Stimulated activated CD8-positive, alpha-beta memory T cell treated with anti-CD3 and anti-CD28 coated beads, Interleukin-7, amount 100 ng/mL, for 24 hours (primary cell): ENCODE measurements at regions not wholly inside any gene's neighbourhood (a gene's known extent, or its start where the extent isn't known, plus 50 kb on each side); places are given as distances from the start of the nearest gene placed in this dataset.

ENCODE experiments used
- DNase-seq: peaks from one replicate; pipeline ENCODE4 v3.0.0-alpha.2; 2020; ENCODE audit warnings: low read depth

- no peak for DNase-seq
These were observed 651.6 kb downstream of the NPHP4 start for GRCh38 chr1:5340560-5341130.

- no peak for DNase-seq
These were observed 653.8 kb downstream of the NPHP4 start for GRCh38 chr1:5338466-5338865.

- DNase-seq, result no peak
These were observed 658.9 kb downstream of the NPHP4 start for GRCh38 chr1:5333291-5333690.

DNA sequence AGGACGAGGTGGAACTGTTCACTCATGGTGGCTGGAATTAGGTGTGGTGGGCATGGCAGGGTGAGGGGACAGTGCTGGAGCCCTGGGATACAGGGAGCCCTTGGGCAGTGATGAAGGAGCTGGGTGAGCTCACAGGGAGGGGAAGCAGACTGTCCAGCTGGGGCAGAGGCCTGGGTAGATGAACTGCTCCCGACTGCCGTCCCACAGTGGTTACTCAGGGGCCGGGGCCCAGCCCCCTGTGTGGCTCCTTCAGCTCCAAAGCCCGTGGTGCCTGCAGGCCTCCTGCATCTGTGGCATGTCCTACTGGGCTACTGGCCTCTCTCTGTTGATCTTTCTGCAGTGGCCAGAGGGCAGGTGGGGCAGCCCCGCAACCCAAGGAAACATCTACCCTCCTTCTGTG is 661.1 kb downstream of the NPHP4 start:
- no peak for DNase-seq

DNA sequence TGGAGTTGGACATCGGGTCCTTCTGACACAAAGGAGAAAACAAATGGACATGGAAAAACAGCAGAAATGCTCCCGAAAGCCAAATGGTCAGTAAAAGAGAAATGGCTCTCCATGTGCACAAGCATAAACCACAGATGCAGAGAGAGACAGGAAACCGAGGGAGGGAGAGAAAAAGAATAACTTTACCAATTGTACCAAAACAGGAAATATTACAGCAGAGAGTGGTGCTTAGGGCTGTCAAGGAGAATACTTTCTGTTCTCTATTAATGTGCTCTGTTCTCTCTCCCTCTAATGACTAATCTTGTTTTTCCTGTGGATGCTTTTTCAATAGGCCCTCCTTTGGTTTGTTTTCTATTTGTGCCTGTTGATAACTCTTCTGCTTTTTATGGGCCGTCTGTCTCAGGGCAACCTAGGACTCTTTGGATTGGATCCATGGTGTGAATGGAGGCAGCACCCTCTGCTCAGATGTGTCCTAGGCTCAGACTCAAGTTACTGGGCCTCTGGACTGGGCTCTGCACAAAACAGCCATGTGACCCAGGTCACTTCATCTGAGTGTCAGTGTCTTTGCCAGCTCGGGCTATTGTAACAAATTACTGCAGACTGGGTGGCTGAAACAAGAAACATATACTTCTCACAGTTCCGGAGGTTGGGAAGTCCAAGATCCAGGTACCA is 663.0 kb downstream of the NPHP4 start:
- no peak for DNase-seq

- DNase-seq, result no peak
These were observed 667.3 kb downstream of the NPHP4 start for GRCh38 chr1:5324883-5325282.

- no peak for DNase-seq
These were observed 663.9 kb downstream of the AJAP1 start for GRCh38 chr1:5318143-5318816.

DNA sequence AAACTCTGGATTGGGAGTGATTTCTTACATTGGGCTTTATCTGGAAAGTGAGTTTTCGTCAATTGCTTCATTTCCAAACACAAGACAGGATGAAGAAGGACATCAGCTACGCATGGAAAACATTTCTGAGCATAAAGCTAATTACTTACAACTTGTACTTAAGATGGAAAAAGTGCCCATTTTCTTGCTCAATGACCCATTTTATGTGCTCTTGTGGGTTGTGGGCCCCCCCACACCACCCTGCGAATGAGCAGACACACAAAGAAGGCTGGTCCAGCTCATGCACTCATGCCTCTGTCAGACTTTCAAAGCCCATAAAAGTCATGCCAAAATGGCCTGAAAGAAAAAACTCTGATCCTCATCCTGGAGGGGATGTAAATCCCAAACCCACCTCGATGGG is 663.0 kb downstream of the AJAP1 start:
- no peak for DNase-seq

- no peak for DNase-seq
These were observed 658.5 kb downstream of the AJAP1 start for GRCh38 chr1:5312862-5313261.

- DNase-seq, result no peak
These were observed 657.9 kb downstream of the AJAP1 start for GRCh38 chr1:5312293-5312674.

DNA sequence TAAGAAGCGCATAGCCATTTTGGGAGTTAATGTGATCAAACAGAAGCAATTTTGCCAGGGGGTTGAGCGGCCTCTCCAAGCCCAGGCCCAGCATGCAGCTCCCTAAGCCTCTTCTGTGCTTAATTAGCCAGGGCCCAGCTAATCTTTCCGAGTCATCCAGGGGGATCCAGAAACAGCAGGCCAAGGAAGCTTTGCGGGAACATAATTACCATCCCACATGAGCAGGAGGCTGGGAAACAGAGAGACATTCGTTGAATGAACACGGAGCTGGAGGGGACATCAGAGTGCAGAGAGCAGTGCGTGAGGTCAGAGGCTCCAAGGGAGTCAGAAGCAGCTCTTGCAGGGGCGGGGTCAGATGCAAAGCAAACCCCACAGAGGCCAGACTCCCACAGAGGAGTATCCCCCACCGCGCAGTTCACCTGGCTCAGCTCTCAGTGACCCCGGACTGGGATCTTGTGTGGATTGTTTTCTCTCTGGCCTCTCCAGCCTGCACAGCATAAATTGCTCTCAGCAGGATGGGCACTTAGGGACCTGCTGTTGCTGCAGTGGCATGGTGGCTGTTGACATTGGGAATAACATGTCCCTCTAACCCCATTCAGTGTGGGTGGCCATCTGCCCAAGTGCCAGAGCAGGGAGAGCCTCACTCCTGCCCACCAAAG is 657.4 kb downstream of the AJAP1 start:
- DNase-seq, result no peak

- DNase-seq, result no peak
These were observed 656.7 kb downstream of the AJAP1 start for GRCh38 chr1:5311147-5311546.

DNA sequence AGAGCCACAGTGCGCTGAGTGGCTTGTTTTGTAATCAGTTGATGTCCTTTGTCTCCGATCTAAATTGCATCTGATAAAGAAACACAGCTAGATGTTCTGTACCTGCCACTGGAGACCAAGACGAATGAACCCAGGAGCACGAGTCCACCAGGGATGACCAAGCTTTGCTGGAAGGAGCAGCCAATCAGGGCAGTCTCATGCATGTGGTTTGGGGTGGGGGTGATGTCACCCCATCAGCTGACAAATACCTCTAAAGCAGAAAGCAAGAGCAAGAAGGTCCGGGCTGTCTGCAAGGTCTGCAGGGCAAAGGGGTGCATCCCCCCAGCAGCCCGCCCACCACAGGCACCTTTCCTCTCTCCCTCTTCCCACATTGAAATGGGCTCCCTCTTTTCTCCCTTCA is 653.8 kb downstream of the AJAP1 start:
- no peak for DNase-seq

- no peak for DNase-seq
These were observed 650.3 kb downstream of the AJAP1 start for GRCh38 chr1:5304702-5305101.

- DNase-seq, result no peak
These were observed 644.0 kb downstream of the AJAP1 start for GRCh38 chr1:5298376-5298775.

- no peak for DNase-seq
These were observed 643.5 kb downstream of the AJAP1 start for GRCh38 chr1:5297886-5298239.

DNA sequence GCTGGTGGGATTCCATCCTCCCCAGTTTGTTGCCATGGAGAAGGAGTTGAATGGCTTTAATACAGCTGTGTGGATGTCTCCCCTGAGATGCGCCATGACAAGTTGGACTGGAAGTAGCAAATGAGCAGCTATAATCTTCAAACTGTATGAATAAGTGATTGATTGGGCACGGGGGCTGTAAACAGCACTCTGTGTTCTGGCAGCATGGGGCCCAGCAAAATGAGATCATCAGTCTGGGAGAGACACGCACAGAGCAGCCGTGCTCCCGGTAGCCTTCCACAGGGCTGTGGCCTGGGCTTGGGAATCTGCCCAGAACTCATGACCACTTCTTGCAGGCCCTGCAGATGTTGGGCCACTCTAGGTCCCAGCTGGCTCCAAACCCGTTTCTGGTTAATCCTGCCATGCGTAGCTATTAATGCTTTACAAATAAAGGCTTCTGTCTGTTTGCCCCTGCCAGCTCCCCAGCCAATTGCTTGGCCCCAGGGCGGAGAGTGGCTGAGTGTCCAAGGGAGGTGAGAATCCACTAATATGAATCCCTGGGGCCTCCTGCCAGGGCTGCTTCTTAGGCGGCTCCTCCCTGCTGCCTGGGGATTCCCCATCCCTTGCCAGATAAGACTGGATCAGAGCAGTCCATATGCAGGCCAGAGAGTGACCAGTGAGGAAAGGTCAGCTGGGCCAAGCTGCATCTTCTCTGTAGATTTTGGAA is 642.9 kb downstream of the AJAP1 start:
- DNase-seq, result no peak

- no peak for DNase-seq
These were observed 642.3 kb downstream of the AJAP1 start for GRCh38 chr1:5296557-5297179.

DNA sequence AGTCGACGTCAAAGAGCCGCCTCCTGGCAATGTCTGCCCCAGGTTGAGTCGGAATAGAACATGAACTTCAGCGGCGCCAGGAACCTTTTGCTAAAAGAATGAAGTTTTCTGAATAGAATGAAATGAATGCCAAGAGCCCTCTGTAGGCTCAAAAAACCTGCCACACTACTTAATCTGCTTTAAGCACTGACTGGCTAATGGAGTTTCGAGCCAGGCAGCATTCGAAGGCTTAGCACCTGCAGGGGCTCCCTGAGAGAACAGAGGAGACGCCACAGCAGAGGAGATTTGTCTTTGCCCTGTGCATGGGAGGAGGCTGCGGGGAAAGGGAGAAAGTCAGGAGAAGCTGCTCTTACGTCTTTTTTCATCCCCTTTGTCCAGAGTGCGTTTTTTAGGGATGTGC is 641.7 kb downstream of the AJAP1 start:
- DNase-seq, result no peak

GRCh38 chr1:5291889-5292288 is 637.5 kb downstream of the AJAP1 start:
- DNase-seq, result no peak

DNA sequence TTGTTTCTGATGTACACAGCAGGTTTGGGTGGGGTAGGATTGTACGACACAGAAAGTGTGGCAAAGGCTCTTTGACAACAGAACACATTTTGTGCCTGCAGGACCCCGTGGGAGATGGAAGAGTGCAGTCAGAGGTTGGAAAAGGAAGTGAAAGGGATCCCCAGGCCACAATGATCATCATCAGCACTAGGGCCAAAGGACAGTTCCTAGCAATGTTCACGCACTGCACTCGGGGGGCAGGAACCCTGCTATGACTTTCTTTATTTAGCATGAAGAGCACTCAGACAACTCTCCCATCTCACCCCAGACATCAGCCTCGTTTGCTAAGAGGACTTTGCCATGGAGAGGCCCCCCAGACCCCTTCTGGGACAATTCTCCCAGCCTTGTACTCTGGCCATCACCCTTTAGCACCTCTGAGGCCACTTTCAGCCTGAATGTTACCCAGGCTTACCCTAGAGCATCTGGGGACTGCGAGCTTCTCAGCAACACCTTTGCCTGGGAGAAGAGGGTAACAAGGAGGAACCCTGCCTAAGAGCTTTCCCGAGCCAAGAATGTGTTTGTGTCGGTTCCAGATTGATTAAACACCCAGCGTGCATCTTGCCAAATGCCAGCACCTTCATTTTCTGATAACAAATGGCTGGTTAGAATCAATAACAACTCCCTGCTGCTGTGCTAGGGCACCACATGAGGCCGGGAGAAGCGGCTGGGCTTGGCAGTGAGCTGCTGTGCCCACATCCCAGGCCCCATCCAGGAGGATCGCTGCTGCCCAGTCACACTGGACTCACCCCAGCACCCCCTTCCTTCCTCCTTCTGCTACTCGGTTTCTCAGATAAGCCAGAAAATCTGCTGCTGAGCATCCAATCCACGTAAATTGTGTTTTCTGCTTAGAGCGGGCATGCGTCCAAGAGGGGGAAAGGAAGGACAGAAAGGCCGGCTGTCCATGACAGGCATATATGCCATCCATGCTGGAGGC is 633.1 kb downstream of the AJAP1 start:
- DNase-seq, result no peak
